HepG2 (cell line): ENCODE measurements at regions not wholly inside any gene's neighbourhood (a gene's known extent, or its start where the extent isn't known, plus 50 kb on each side); places are given as distances from the start of the nearest gene placed in this dataset.

Experiments used
- CREBL2 ChIP-seq: sonication (generic); formaldehyde crosslinking; IDR thresholded peaks from 2 replicates; pipeline ENCODE4 v1.8.1; 2023; ENCODE audit warnings: missing genetic modification reagents, mild to moderate bottlenecking, borderline replicate concordance
- CTCF ChIP-seq: sonication (generic); formaldehyde crosslinking; IDR thresholded peaks from 2 replicates; pipeline ENCODE4 v1.5.0; 2020; ENCODE audit warnings: mild to moderate bottlenecking, missing genetic modification reagents, moderate library complexity
- ERF ChIP-seq: IDR thresholded peaks from 2 replicates; pipeline ENCODE4 v1.6.1; 2018; ENCODE audit warnings: missing biosample characterization, missing genetic modification reagents
- ESRRA ChIP-seq: sonication (generic); formaldehyde crosslinking; IDR thresholded peaks from 2 replicates; pipeline ENCODE4 v1.5.1; 2020; ENCODE audit warnings: mild to moderate bottlenecking, low read depth, missing genetic modification reagents
- FOXA1 ChIP-seq, 2 experiments: fragments of 450-650 bp in 1 of 2; sonication (generic) in 1 of 2; formaldehyde crosslinking in 1 of 2; IDR thresholded peaks; 2 replicates each; pipeline versions ENCODE4 v1.4.0 to v1.6.1; 2016 to 2020; ENCODE audit warnings: missing genetic modification reagents in 1 of 2
- HNF4A ChIP-seq: sonication (generic); formaldehyde crosslinking; IDR thresholded peaks from 2 replicates; pipeline ENCODE4 v1.4.0; 2020; ENCODE audit warnings: missing genetic modification reagents
- HOMEZ ChIP-seq: IDR thresholded peaks from 2 replicates; pipeline ENCODE4 v1.6.1; 2016; ENCODE audit warnings: low read depth
- ISL2 ChIP-seq: sonication (generic); formaldehyde crosslinking; IDR thresholded peaks from 2 replicates; pipeline ENCODE4 v1.5.0; 2020; ENCODE audit warnings: missing genetic modification reagents
- ISX ChIP-seq: sonication (generic); formaldehyde crosslinking; conservative IDR thresholded peaks from 2 replicates; pipeline ENCODE4 v1.5.0; 2020; ENCODE audit warnings: missing genetic modification reagents
- JDP2 ChIP-seq: sonication (generic); formaldehyde crosslinking; IDR thresholded peaks from 2 replicates; pipeline ENCODE4 v1.8.1; 2022; ENCODE audit warnings: missing genetic modification reagents, borderline replicate concordance
- KAT2B ChIP-seq: fragments of 150-350 bp; IDR thresholded peaks from 2 replicates; pipeline ENCODE4 v1.6.1; 2014; ENCODE audit warnings: low read depth, low read length, borderline replicate concordance
- NFIB ChIP-seq: sonication (generic); formaldehyde crosslinking; IDR thresholded peaks from 2 replicates; pipeline ENCODE4 v1.9.0; 2021; ENCODE audit warnings: missing genetic modification reagents, mild to moderate bottlenecking, borderline replicate concordance
- NFYB ChIP-seq: sonication (generic); formaldehyde crosslinking; IDR thresholded peaks from 2 replicates; pipeline ENCODE4 v1.4.0; 2020; ENCODE audit warnings: missing genetic modification reagents
- RBFOX2 ChIP-seq: fragments of 200-400 bp; formaldehyde crosslinking; IDR thresholded peaks from 2 replicates; pipeline ENCODE4 v1.6.1; 2017; ENCODE audit warnings: low read depth, mild to moderate bottlenecking, low read length
- RXRB ChIP-seq: IDR thresholded peaks from 2 replicates; pipeline ENCODE4 v1.6.1; 2016; ENCODE audit warnings: borderline replicate concordance, missing genetic modification reagents, missing compliant biosample characterization
- ZBTB7A ChIP-seq: sonication (generic); formaldehyde crosslinking; IDR thresholded peaks from 2 replicates; pipeline ENCODE4 v1.8.0; 2022; ENCODE audit warnings: mild to moderate bottlenecking, missing genetic modification reagents
- ZFP36L1 ChIP-seq: sonication (generic); formaldehyde crosslinking; IDR thresholded peaks from 2 replicates; pipeline ENCODE4 v1.8.0; 2022; ENCODE audit warnings: mild to moderate bottlenecking, missing genetic modification reagents, moderate library complexity
- ZGPAT ChIP-seq: IDR thresholded peaks from 2 replicates; pipeline ENCODE4 v1.6.1; 2016; ENCODE audit warnings: mild to moderate bottlenecking
- ZNF512B ChIP-seq: sonication (generic); formaldehyde crosslinking; IDR thresholded peaks from 2 replicates; pipeline ENCODE4 v1.5.1; 2020; ENCODE audit warnings: missing genetic modification reagents, mild to moderate bottlenecking, borderline replicate concordance
- ZNF674 ChIP-seq: sonication (generic); formaldehyde crosslinking; IDR thresholded peaks from 2 replicates; pipeline ENCODE4 v1.5.0; 2020; ENCODE audit warnings: low read depth, mild to moderate bottlenecking, missing genetic modification reagents
- ZNF747 ChIP-seq: sonication (generic); formaldehyde crosslinking; IDR thresholded peaks from 2 replicates; pipeline ENCODE4 v1.8.1; 2023; ENCODE audit warnings: missing genetic modification reagents, mild to moderate bottlenecking, borderline replicate concordance
- ZNF83 ChIP-seq: sonication (generic); formaldehyde crosslinking; IDR thresholded peaks from 2 replicates; pipeline ENCODE4 v1.4.0; 2020; ENCODE audit warnings: missing genetic modification reagents, mild to moderate bottlenecking, borderline replicate concordance

GRCh38 chr4:89640620-89641366 is 196.2 kb downstream of the SNCA start (continued):
- TF ChIP-seq HOMEZ (CRISPR knock-in tag): 0 out of 2 replicates have a peak, but pooled peaks have one; percentile 26
- TF ChIP-seq CREBL2 (CRISPR knock-in tag): no peak
- no peak for TF ChIP-seq FOXA1 (IDR thresholded peaks at IDR 0.05)
- peak; percentile 22; the same call in 1 of the 2 replicates for TF ChIP-seq FOXA1 (CRISPR knock-in tag; IDR thresholded peaks at IDR 0.05)
- TF ChIP-seq ESRRA (CRISPR knock-in tag): no peak
- 0 out of 2 replicates have a peak, but pooled peaks have one; percentile 23 for TF ChIP-seq ISL2 (CRISPR knock-in tag)
- TF ChIP-seq ZNF747: no peak
- TF ChIP-seq ZNF512B (CRISPR knock-in tag): 0 out of 2 replicates have a peak, but pooled peaks have one; percentile 54
- no peak for TF ChIP-seq NFYB
- TF ChIP-seq ZBTB7A (CRISPR knock-in tag): no peak
- TF ChIP-seq NFIB (CRISPR knock-in tag): no peak
- no peak for TF ChIP-seq ZNF83 (CRISPR knock-in tag)
- TF ChIP-seq HNF4A (CRISPR knock-in tag): peak; percentile 10; the same call in 1 of the 2 replicates
- no peak; the same call in 1 of the 2 replicates for TF ChIP-seq RXRB (CRISPR knock-in tag)
- no peak for TF ChIP-seq ZNF674 (CRISPR knock-in tag)
- no peak for TF ChIP-seq ZFP36L1 (CRISPR knock-in tag)
- TF ChIP-seq RBFOX2: peak; percentile 34; the same call in 1 of the 2 replicates
- TF ChIP-seq CTCF (CRISPR knock-in tag): peak; percentile 90
- TF ChIP-seq ZGPAT: peak; percentile 54
- TF ChIP-seq ISX (CRISPR knock-in tag): no peak
- TF ChIP-seq ERF: 0 out of 2 replicates have a peak, but pooled peaks have one; percentile 28
- TF ChIP-seq KAT2B: no peak
- no peak for TF ChIP-seq JDP2 (CRISPR knock-in tag)
